GM18858 (cell line): ENCODE measurements at regions not wholly inside any gene's neighbourhood (a gene's known extent, or its start where the extent isn't known, plus 50 kb on each side); places are given as distances from the start of the nearest gene placed in this dataset.

ENCODE experiments used
- ATAC-seq: cut with Tn5 transposase; IDR thresholded peaks from one replicate; pipeline ENCODE4 v1.9.1; 2021; ENCODE audit not compliant: unreplicated experiment

DNA sequence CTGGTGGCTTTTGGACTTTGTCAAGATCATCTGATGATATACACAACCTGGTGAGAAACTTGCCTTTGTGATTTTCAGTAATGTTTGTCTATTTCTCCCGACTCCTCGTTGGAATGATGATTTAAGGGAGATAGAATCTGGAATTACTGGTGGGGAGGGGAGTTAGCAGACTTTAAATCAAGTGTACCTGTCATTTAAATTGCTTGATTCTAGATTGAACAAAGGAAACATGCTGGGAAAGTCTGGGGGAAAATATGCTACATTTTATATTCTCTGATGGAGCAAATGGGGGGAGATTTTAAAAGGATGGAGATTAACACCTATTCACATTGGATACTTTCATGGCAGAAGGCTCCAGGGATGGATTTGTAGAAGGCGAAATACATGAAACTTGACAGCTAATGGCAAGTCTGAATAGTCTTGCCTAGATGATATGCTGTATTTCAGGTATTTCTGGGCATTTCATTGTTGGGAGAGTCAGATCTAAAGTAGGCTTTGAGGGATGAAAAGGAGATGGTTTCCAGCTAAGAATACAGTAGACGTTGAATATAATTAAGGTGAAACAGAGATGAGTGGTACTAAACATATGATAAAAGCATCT lies 189.1 kb upstream of the PDZRN3 start:
- ATAC-seq, result no peak

GRCh38 chr3:73813291-73813690 lies 188.6 kb upstream of the PDZRN3 start:
- no peak for ATAC-seq

DNA sequence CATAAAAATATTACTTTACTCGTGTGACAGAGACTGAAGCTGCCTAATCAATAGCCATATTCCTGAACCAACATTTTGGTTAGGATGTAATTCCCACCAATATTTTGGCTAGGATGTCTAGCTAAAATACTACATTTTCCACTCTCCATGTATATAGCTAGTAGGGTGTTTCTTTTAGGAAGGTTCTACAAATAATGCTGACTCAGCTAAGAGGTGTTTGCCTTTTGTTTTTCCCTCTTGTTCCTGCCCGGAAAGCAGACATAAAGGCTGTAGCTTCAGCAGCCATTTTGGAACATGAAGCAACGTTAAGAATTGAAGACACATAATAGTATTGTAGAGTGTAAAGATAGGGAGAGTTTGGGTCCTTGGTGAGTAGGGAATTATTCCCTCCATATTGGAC lies 187.3 kb upstream of the PDZRN3 start:
- ATAC-seq, result no peak

DNA sequence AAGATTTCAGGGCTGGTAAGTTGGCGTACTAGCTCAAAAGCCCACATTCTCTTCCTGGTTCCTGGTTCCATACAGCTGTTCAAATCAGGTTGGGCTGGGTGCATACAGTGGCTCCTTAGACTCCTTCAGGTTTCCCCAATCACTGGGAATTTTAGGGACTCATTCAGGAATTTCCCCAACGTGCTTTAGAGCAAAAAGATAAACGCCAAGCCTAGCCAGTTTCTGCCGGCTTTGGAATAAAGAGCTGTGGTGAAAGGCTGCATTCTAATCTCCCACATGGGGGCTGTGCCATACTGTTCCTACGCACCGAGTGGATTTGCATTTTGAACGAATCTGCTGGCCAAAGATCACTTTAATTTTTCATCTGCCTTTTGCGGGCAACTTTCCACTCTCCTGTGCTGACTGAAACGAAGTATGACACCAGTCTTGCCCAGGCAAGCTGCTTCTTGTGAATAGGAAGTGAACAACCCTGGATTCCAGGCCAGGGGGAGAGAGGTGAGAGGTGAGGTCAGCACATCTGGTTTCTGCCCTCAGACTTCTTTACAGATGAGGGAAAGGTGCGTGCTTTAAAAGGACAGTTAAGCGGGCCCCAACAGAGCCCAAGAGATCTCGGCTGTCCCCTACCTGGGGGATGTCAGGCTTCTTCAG lies 184.2 kb upstream of the PDZRN3 start:
- no peak for ATAC-seq

DNA sequence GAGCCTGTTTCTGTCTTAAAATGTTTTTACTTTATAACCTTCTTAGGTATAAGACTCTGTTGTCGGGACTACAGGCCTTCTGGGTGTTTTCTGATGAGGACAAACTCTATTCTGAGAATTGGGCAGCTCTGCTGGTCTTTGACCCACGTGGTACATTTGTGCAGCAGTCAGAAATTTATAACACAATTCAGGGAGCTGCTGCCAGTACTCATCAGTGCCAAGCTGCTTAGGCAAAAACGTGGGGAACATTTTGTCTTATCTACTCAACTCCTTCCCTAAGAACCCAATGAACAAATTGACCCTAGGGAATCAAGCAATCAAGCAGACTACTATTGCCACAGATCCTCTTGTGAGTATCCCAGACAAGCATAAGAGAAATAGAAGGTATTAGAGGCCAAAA lies 180.7 kb upstream of the PDZRN3 start:
- no peak for ATAC-seq

GRCh38 chr3:73804204-73804603 lies 179.5 kb upstream of the PDZRN3 start:
- ATAC-seq, result no peak

GRCh38 chr3:73801444-73801843 lies 176.7 kb upstream of the PDZRN3 start:
- ATAC-seq, result no peak

- ATAC-seq, result no peak
Measured at GRCh38 chr3:73797311-73797710, 172.6 kb upstream of the PDZRN3 start.

GRCh38 chr3:73796382-73796781 lies 171.6 kb upstream of the PDZRN3 start:
- ATAC-seq, result no peak

GRCh38 chr3:73791356-73791755 lies 166.6 kb upstream of the PDZRN3 start:
- ATAC-seq, result no peak

DNA sequence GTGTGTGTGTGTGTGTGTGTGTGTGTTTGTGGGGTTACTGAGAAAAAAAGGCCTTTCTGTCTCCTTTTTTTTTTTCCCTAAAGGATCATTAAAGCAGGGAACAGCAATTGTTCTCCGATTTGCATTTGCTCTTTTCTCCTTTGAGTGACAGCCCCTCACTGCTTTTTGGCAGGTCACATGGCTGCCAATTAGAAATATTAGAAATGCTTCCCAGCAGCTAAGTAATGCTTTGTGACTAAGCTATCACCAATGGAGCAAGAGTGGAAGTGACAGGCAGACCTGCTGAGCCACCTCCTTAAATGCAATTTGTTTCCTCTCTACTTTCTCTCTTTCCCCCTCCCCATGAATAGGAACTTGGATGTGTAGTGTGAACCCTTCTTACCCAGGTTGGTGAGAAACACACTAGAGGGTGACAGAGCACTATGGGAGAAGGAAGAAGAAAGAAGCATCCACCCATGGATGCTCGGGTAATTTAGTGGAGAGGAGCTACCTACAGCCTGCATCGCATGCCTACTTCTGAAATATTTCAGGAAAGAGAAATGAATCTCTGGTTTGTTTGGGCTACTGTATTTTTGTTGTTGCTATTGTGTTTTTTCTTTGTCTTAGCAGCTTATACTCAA lies 165.2 kb upstream of the PDZRN3 start:
- ATAC-seq, result no peak

DNA sequence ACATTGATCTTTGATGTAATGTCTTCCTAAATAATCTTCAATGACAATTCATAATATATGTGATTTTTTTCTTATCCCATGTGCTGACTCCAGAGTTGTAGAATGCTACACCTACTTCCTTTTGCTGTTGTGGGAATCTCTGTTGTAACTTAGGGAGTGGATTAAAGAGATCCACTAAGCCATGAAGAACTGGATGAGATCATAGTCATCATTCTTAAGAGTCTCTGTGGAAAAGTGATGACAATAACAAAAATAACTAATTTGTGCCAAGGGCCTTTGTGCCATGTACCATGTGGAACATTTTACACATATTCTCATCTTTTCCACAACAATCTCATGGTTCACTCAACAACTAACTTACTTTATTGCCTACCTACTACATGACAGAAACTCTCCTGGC lies 162.9 kb upstream of the PDZRN3 start:
- no peak for ATAC-seq

DNA sequence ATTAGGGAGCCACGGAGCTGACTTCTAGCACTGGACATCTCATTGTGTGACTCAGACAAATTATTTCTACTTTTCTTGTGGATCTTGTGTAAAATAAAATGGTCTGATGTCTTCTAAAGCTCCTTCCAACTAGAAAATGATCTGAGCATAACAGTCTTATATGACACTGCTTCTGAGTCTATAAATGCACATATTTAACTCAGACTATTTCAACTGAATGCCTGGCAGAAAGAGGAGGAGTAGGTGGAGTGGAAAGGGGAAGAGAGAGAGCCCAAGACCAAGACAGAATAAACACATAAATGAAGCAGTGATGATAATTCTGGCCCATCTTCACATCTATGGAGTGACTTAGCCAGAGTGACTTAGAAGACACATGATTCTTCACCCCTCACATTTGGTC lies 162.3 kb upstream of the PDZRN3 start:
- ATAC-seq, result no peak

- no peak for ATAC-seq
Measured at GRCh38 chr3:73786321-73786807, 161.6 kb upstream of the PDZRN3 start.

DNA sequence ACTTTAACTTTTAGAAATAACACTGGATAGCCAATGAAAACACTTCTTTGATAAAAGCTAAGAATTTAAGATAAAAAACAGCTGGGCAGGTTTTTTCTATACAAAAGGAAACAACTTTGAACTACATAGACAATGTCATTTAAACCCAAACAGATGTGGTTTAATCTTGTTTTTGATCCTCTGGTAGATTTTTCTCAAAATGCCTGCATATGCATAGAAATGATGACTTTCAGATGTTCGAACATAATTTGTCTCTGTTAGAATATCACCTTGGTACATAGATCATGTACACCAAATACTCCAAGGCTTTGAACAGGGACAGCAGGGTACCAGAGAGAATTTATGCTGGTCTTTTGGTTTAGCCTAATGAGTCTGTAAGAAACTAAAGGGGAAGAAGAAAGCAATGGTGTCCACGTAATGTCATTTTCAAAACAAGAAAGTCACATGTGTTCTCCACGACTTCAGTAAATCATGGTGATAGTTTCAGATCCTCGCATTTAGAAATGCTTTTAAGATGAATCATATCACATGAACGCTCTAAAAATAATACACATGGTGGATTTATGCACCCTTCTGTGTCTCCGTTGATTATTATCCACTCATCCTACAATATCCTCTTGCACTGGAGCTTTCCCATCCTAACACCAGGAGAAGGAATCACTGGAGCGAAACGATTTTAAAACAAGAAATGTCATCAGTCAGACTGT lies 160.1 kb upstream of the PDZRN3 start:
- no peak for ATAC-seq

GRCh38 chr3:73783811-73784210 lies 159.1 kb upstream of the PDZRN3 start:
- ATAC-seq, result no peak

DNA sequence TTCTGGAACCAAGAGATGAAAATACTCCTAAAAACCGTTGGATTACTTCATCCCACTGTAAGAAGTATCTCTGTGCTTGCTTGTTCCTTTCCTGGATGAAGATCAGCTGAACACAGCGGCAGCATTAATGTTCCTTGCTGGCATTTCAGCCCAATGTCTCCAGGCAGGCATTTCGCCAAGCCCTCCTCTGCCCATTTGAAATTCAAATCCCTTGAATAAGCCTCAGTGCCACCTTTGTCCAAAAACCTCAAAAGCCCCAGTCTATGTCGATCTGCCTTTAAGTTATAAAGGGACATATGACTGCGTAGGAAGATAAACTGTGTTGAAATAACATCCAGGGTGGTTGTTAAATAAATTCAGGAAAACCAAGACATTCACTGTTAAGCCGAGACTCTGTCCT lies 156.8 kb upstream of the PDZRN3 start:
- no peak for ATAC-seq

- ATAC-seq, result no peak
Measured at GRCh38 chr3:73774645-73775044, 149.9 kb upstream of the PDZRN3 start.

DNA sequence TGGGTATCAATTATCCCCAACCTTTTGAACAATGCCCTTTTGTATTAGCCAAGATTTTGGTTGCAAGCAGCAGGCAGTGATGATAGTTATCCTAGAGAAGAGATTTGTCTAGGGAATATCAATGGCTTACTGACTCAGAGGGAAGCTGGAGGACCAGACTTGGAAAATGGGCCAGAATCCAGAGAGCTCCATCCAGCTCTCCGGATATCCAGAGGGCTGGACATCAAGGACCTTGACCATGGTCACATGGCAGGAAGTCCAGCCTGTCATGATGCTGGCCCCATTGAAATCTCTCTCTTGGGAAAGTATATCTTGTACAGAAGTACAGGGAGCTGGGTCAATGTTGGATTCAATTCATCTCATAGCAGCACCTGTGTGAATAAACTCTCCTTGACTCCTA lies 148.5 kb upstream of the PDZRN3 start:
- ATAC-seq, result no peak

DNA sequence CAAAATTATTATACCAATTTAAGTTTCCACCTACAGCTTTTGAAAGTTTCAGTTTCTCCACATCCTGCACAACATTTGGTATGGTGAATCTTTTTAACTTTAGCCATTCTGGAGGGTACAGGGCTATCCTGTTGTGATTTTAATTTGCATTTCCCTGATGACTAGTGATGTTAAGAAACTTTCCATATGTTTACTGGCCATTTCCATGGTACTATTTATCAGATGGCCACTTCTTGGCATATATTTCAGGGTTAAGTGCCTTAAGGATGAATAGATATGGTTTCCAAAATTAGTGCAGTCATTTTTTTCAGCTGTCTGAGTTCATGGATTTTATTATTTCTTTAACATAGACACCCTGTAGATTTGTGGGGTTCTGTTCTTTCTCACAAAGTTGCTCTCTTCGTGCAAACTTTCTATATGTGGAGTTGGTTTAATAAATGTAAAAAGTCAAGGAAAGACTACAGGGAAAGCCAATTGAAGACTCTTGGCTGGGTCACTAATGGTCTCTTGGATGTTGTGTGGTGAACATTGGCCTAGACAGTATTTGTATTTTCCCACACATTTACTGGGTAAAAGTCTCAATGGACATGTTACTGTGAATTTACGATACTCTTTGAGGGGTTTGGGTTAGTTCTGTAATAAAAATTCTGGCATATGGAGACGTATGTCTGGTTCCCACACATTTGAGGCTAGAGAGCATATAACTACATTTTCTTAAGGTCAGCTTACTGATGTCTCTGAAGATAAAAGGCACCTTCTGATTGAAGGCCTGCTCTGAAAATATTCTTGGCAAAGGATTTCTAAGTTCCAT lies 147.5 kb upstream of the PDZRN3 start:
- ATAC-seq, result no peak
